Liver (tissue), 8 donors: ENCODE measurements at regions not wholly inside any gene's neighbourhood (a gene's known extent, or its start where the extent isn't known, plus 50 kb on each side); places are given as distances from the start of the nearest gene placed in this dataset.

Experiments
- DNase-seq: peaks from one replicate; pipeline ENCODE4 v3.0.0-alpha.2; 2017; ENCODE audit warnings: low spot score
- H3K27ac ChIP-seq, 2 donors: one replicate each; pipeline ENCODE4 v1.7.0; 2013; ENCODE audit warnings: inconsistent platforms in 2 of 2, low read length in 2 of 2, control low read depth in 1 of 2, low read depth in 1 of 2, mild to moderate bottlenecking in 1 of 2
- H3K27me3 ChIP-seq, 4 donors: one replicate each; pipeline versions ENCODE4 v1.6.1 to v1.7.0; 2013; ENCODE audit warnings: low read length in 3 of 4, inconsistent platforms in 1 of 4, mild to moderate bottlenecking in 1 of 4, moderate library complexity in 1 of 4; ENCODE audit not compliant: control insufficient read depth in 4 of 4, insufficient read depth in 4 of 4
- H3K36me3 ChIP-seq, 4 donors: one replicate each; pipeline versions ENCODE4 v1.6.1 to v1.7.0; 2013; ENCODE audit warnings: low read length in 3 of 4, mild to moderate bottlenecking in 3 of 4, low read depth in 1 of 4, moderate library complexity in 1 of 4; ENCODE audit not compliant: control insufficient read depth in 4 of 4, insufficient read depth in 3 of 4
- H3K4me1 ChIP-seq, 4 donors: one replicate each; pipeline versions ENCODE4 v1.6.1 to v1.7.0; 2013; ENCODE audit warnings: low read length in 3 of 4, mild to moderate bottlenecking in 3 of 4, moderate library complexity in 1 of 4; ENCODE audit not compliant: control insufficient read depth in 4 of 4, insufficient read depth in 4 of 4
- H3K4me3 ChIP-seq, 3 donors: one replicate each; pipeline versions ENCODE4 v1.6.1 to v1.7.0; 2013; ENCODE audit warnings: low read length in 3 of 3, control low read depth in 1 of 3, low read depth in 1 of 3, mild to moderate bottlenecking in 1 of 3
- H3K9ac ChIP-seq, 2 donors: one replicate each; pipeline ENCODE4 v1.7.0; 2013; ENCODE audit warnings: low read length in 2 of 2, mild to moderate bottlenecking in 2 of 2, moderate library complexity in 2 of 2, control low read depth in 1 of 2, low read depth in 1 of 2
- H3K9me3 ChIP-seq, 4 donors: one replicate each; pipeline versions ENCODE4 v1.6.1 to v1.7.0; 2013; ENCODE audit warnings: low read length in 3 of 4; ENCODE audit not compliant: control insufficient read depth in 4 of 4
- EGR1 ChIP-seq, 2 donors: IDR thresholded peaks; 2 replicates each; pipeline ENCODE4 v1.6.1; 2016 to 2018; ENCODE audit warnings: antibody characterized with exemption in 2 of 2, low read depth in 2 of 2
- FOXA1 ChIP-seq: IDR thresholded peaks from 2 replicates; pipeline ENCODE4 v1.6.1; 2016; ENCODE audit warnings: antibody characterized with exemption
- FOXA2 ChIP-seq: IDR thresholded peaks from 2 replicates; pipeline ENCODE4 v1.6.1; 2016; ENCODE audit warnings: antibody characterized with exemption
- GABPA ChIP-seq, 2 donors: IDR thresholded peaks in 1 of 2; conservative IDR thresholded peaks in 1 of 2; 2 replicates each; pipeline ENCODE4 v1.6.1; 2016; ENCODE audit warnings: antibody characterized with exemption in 2 of 2, mild to moderate bottlenecking in 1 of 2, moderate library complexity in 1 of 2
- HNF4A ChIP-seq, 2 donors: conservative IDR thresholded peaks; 2 replicates each; pipeline ENCODE4 v1.6.1; 2016; ENCODE audit warnings: antibody characterized with exemption in 2 of 2, mild to moderate bottlenecking in 2 of 2
- HNF4G ChIP-seq: IDR thresholded peaks from 2 replicates; pipeline ENCODE4 v1.6.1; 2016; ENCODE audit warnings: antibody characterized with exemption
- JUND ChIP-seq, 2 donors: IDR thresholded peaks; 2 replicates each; pipeline ENCODE4 v1.6.1; 2016; ENCODE audit warnings: antibody characterized with exemption in 2 of 2
- RAD21 ChIP-seq, 2 donors: IDR thresholded peaks; 2 replicates each; pipeline ENCODE4 v1.6.1; 2016; ENCODE audit warnings: antibody characterized with exemption in 2 of 2, mild to moderate bottlenecking in 2 of 2
- RXRA ChIP-seq, 2 donors: IDR thresholded peaks; 2 replicates each; pipeline ENCODE4 v1.6.1; 2017 to 2018; ENCODE audit warnings: antibody characterized with exemption in 2 of 2, mild to moderate bottlenecking in 1 of 2
- TAF1 ChIP-seq: conservative IDR thresholded peaks from 2 replicates; pipeline ENCODE4 v1.6.1; 2016; ENCODE audit warnings: antibody characterized with exemption, mild to moderate bottlenecking
- YY1 ChIP-seq: IDR thresholded peaks from 2 replicates; pipeline ENCODE4 v1.6.1; 2016; ENCODE audit warnings: antibody characterized with exemption, mild to moderate bottlenecking
- WGBS: extraction: QIAGEN DNeasy Blood & Tissue Kit; methylation state at CpG from one replicate; pipeline ENCODE4 v1.1.7; 2013; 5-methylcytosine and 5-hydroxymethylcytosine counted together
- TF ChIP-seq, protein P1 (sequence below): IDR thresholded peaks from 2 replicates; pipeline ENCODE4 v1.6.1; 2016; ENCODE audit warnings: antibody characterized with exemption
- TF ChIP-seq, protein P2 (sequence below): fragments of 150-350 bp; IDR thresholded peaks from 2 replicates; pipeline ENCODE4 v1.5.1; 2017; ENCODE audit warnings: improper control_type of control experiment, low read depth, low read length; ENCODE audit not compliant: missing input control
- TF ChIP-seq, protein P3 (sequence below): IDR thresholded peaks from 2 replicates; pipeline ENCODE4 v1.6.1; 2016; ENCODE audit warnings: antibody characterized with exemption, mild to moderate bottlenecking
- TF ChIP-seq, protein P4 (sequence below): IDR thresholded peaks from 2 replicates; pipeline ENCODE4 v1.6.1; 2016; ENCODE audit warnings: antibody characterized with exemption
- TF ChIP-seq, protein P5 (sequence below): IDR thresholded peaks from 2 replicates; pipeline ENCODE4 v1.6.1; 2016; ENCODE audit warnings: antibody characterized with exemption
- donor health status: healthy.
- donor health status: healthy.
- donor health status: healthy.
- donor health status: healthy.
- donor health status: healthy.

DNA sequence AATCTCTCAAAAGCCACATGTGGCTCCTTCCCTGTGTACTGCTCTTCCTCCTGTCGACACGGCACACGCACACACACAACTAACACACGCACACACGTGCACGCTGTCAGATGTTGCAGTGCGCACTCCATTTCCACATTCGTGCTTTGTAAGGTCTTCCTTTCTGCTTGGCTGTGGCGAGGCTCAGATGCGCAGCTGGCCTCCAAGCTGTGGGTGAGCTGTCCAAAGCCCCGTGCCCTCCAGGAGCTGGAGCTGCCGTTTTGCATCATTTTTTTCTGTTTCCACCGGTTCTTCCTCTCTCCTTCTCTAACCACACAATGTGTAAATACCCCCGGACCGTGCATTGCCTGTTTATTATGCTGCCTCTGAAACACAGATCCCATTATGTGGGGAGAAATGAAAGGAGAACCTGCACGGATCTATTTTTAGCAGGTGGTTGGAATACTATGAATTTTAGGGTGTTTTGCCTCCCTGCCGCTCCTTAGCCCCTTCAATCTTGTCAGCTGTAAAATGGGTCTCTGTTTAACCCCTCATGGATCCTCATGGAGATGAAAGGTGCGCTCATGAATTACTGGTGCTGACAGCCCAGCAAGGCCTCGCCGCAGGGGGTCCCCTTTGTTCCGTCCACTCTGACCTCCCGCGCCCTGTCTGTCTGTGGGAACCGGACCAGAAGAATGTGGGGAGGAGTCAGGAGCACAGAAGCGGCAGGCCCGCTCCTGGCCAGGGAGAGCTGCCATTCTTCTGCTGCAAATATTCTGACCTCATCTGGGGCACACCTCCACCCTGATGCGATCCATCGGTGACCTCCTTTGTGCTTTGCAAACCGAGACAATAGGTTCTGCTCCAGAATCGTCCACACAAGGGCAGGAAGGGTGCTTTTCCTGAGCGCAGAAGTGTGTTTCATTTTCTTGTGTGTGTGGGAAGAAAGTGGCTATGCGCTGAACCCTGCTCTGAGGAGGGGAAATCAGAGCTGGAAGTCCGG lies 137.7 kb downstream of the SOX1 start:
- Histone ChIP-seq H3K9ac (no peak overlapping the region), H3K27me3 (no peaks in the 10 kb centered on the region), H3K36me3 (no peaks in the 10 kb centered on the region), H3K27ac (no peak overlapping the region), H3K4me1 (peaks cover 0 to 11% (median 0%) of the 10 kb centered on the region in 4 donors), H3K4me3 (no peak overlapping the region), H3K9me3 (no peaks in the 10 kb centered on the region)
- TF ChIP-seq HNF4A (conservative IDR thresholded peaks at IDR 0.05) (no peak), RAD21 (IDR thresholded peaks at IDR 0.05) (peak; percentile 26 to 29)
- WGBS = 34% methylated on average over 33 of the region's 33 CpGs
- no peak for DNase-seq

DNA sequence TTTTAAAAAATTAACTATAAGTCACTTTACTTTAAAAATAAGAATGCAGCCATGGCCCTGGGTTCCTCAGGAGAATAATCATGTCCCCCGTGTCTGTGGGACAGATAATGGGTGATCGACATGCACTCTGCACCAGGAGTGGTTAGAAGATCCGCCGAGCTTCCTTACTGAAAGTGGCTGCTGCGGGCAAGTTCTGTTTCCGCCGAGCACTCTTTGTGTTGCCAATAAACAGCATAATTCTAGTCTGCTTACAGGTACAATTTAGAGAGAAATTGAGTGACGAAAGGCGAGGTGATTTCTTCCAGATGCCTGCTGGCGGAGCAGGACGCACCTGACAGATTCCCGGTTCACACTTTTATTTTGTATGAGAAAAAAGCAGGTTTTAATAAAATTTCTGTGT lies 139.0 kb downstream of the SOX1 start:
- H3K27me3 ChIP-seq = no peaks in the 10 kb centered on the region
- H3K27ac ChIP-seq = no peak overlapping the region
- no peak for DNase-seq
- H3K9ac ChIP-seq = no peak overlapping the region
- TF ChIP-seq FOXA1 (no peak), GABPA (IDR thresholded peaks at IDR 0.05 in 1 of 2, conservative IDR thresholded peaks at IDR 0.05 in 1 of 2) (no peak), FOXA2 (no peak), JUND (IDR thresholded peaks at IDR 0.05) (no peak), HNF4A (conservative IDR thresholded peaks at IDR 0.05) (no peak), YY1 (no peak), EGR1 (IDR thresholded peaks at IDR 0.05; ENCODE audit: low read depth in 2 of 2) (no peak), TAF1 (no peak), HNF4G (no peak), RXRA (IDR thresholded peaks at IDR 0.05) (no peak)
- TF ChIP-seq, protein P1, sequence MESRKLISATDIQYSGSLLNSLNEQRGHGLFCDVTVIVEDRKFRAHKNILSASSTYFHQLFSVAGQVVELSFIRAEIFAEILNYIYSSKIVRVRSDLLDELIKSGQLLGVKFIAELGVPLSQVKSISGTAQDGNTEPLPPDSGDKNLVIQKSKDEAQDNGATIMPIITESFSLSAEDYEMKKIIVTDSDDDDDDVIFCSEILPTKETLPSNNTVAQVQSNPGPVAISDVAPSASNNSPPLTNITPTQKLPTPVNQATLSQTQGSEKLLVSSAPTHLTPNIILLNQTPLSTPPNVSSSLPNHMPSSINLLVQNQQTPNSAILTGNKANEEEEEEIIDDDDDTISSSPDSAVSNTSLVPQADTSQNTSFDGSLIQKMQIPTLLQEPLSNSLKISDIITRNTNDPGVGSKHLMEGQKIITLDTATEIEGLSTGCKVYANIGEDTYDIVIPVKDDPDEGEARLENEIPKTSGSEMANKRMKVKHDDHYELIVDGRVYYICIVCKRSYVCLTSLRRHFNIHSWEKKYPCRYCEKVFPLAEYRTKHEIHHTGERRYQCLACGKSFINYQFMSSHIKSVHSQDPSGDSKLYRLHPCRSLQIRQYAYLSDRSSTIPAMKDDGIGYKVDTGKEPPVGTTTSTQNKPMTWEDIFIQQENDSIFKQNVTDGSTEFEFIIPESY = no peak
- TF ChIP-seq, protein P2, sequence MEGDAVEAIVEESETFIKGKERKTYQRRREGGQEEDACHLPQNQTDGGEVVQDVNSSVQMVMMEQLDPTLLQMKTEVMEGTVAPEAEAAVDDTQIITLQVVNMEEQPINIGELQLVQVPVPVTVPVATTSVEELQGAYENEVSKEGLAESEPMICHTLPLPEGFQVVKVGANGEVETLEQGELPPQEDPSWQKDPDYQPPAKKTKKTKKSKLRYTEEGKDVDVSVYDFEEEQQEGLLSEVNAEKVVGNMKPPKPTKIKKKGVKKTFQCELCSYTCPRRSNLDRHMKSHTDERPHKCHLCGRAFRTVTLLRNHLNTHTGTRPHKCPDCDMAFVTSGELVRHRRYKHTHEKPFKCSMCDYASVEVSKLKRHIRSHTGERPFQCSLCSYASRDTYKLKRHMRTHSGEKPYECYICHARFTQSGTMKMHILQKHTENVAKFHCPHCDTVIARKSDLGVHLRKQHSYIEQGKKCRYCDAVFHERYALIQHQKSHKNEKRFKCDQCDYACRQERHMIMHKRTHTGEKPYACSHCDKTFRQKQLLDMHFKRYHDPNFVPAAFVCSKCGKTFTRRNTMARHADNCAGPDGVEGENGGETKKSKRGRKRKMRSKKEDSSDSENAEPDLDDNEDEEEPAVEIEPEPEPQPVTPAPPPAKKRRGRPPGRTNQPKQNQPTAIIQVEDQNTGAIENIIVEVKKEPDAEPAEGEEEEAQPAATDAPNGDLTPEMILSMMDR = no peak
- TF ChIP-seq, protein P3, sequence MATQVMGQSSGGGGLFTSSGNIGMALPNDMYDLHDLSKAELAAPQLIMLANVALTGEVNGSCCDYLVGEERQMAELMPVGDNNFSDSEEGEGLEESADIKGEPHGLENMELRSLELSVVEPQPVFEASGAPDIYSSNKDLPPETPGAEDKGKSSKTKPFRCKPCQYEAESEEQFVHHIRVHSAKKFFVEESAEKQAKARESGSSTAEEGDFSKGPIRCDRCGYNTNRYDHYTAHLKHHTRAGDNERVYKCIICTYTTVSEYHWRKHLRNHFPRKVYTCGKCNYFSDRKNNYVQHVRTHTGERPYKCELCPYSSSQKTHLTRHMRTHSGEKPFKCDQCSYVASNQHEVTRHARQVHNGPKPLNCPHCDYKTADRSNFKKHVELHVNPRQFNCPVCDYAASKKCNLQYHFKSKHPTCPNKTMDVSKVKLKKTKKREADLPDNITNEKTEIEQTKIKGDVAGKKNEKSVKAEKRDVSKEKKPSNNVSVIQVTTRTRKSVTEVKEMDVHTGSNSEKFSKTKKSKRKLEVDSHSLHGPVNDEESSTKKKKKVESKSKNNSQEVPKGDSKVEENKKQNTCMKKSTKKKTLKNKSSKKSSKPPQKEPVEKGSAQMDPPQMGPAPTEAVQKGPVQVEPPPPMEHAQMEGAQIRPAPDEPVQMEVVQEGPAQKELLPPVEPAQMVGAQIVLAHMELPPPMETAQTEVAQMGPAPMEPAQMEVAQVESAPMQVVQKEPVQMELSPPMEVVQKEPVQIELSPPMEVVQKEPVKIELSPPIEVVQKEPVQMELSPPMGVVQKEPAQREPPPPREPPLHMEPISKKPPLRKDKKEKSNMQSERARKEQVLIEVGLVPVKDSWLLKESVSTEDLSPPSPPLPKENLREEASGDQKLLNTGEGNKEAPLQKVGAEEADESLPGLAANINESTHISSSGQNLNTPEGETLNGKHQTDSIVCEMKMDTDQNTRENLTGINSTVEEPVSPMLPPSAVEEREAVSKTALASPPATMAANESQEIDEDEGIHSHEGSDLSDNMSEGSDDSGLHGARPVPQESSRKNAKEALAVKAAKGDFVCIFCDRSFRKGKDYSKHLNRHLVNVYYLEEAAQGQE = no peak
- TF ChIP-seq, protein P4, sequence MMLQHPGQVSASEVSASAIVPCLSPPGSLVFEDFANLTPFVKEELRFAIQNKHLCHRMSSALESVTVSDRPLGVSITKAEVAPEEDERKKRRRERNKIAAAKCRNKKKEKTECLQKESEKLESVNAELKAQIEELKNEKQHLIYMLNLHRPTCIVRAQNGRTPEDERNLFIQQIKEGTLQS = no peak
- TF ChIP-seq, protein P5, sequence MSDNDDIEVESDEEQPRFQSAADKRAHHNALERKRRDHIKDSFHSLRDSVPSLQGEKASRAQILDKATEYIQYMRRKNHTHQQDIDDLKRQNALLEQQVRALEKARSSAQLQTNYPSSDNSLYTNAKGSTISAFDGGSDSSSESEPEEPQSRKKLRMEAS = no peak
- H3K9me3 ChIP-seq = no peaks in the 10 kb centered on the region
- peaks cover 0 to 11% (median 0%) of the 10 kb centered on the region in 4 donors for H3K4me1 ChIP-seq
- 60% methylated on average over 12 of the region's 12 CpGs for WGBS
- H3K36me3 ChIP-seq = no peaks in the 10 kb centered on the region
- no peak overlapping the region for H3K4me3 ChIP-seq
